ENCODE measurements at regions not wholly inside any gene's neighbourhood (a gene's known extent, or its start where the extent isn't known, plus 50 kb on each side); places are given as distances from the start of the nearest gene placed in this dataset.

DNA sequence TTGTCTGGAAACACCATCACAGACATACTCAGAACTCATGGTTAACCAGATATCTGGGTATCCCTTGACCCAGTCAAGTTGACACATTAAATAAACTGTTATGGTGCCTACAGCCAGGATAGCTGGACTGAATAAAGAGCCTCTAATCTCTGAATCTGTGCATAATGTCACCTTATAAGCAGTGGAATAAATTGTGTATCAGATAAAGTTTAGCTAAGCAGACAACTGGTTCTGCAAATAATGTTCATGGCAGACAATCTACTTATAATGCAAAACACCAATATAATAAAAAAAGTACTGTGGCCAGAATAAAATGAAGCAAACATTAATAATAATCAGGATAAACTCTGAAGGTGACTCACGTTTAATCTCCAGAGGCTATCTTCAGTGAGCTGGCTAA is 628.5 kb upstream of the FAT3 start:
- H3K9me3 Mint-ChIP-seq: peaks cover 7% of the 10 kb centered on the region
- POLR2A ChIA-PET: no interaction called here
- DNase-seq (no peak), ATAC-seq (ENCODE audit: low read depth) (no peak)
- H3K27ac Mint-ChIP-seq: no peak overlapping the region
- no peak overlapping the region for H3K4me3 Mint-ChIP-seq
- no peaks in the 10 kb centered on the region for H3K36me3 Mint-ChIP-seq
- H3K27me3 Mint-ChIP-seq: no peaks in the 10 kb centered on the region
- no peaks in the 10 kb centered on the region for H3K4me1 Mint-ChIP-seq

DNA sequence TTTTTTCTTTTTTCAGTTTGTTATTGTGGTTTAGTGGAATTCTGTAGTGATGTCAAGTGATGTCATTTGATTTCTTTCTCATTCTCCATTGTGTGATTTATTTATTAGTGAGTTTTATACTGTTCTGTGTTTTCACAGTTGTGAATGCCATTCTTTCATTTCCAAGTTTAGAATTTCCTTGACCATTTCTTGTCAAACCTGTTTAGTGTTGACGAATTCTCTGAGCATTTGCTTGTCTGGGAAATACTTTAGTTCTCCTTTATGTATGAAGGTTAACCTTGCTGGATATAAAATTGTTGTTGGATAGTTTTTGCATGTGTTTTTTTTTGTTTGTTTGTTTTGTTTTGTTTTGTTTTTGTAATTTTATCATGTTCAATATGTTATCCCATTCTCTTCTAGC is 633.6 kb upstream of the FAT3 start:
- Mint-ChIP-seq H3K9me3 (peaks cover 11% of the 10 kb centered on the region), H3K27me3 (no peaks in the 10 kb centered on the region), H3K4me3 (no peak overlapping the region), H3K27ac (no peak overlapping the region), H3K36me3 (no peaks in the 10 kb centered on the region), H3K4me1 (no peaks in the 10 kb centered on the region)
- POLR2A ChIA-PET: no interaction called here
- DNase-seq (no peak), ATAC-seq (ENCODE audit: low read depth) (no peak)

DNA sequence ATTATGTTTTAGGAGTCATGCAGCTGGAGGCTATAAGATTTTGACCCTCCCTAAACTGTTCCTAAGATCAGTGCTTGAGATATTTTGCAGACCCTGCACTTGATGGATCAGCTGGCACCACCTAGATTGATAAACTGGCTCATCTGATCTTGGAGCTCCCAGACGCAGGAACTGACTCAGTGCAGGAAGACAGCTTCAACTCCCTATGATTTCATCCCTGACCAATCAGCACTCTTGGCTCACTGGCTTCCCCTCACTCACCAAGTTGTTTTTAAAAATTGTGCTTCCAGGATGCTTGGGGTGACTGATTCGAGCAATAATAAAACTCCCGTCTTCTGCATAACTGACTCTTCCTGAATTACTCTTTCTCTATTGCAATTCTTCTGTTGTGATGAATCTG is 637.5 kb upstream of the FAT3 start:
- no peaks in the 10 kb centered on the region for H3K36me3 Mint-ChIP-seq
- ATAC-seq (ENCODE audit: low read depth): no peak
- H3K27me3 Mint-ChIP-seq: no peaks in the 10 kb centered on the region
- DNase-seq: no peak
- peaks cover 13% of the 10 kb centered on the region for H3K9me3 Mint-ChIP-seq
- no peak overlapping the region for H3K4me3 Mint-ChIP-seq
- no peaks in the 10 kb centered on the region for H3K4me1 Mint-ChIP-seq
- H3K27ac Mint-ChIP-seq: no peak overlapping the region
- POLR2A ChIA-PET: no interaction called here

DNA sequence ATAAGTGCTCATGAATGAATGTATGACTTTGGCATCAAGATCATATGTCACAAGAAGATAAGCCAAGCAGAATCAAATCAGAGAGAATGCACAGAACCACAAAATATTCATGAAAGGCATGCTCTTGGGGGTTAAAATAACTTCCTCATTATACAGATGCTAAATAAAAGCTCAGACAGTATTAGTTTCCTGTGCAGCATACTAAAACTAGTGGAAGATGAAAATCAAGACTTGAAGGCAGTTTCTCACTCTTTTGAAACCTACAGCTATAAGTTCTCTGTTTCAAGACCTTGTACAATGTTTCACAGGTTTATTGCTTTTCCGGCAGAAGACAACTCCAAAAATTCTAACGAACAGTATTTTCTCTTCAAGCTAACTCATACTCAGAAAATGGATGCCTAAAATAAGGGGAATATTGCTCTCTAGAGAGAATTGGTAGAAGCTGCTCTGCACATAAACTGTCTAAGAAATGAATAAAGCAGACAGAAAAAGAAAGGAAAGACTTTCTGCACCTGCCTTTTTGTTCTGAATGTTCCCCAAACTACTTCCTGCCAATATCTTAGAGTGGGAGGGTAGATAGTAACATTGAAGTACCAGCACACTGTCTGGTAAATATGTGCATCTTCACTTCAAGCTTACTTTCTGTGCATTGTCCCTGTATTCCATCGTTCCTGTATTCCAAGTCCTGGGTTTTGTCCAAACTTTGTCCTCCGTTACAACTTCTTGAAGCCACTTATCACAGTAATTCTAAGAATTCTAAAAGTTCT is 639.4 kb upstream of the FAT3 start:
- no peaks in the 10 kb centered on the region for H3K4me1 Mint-ChIP-seq
- no peak for ATAC-seq (ENCODE audit: low read depth)
- POLR2A ChIA-PET: no interaction called here
- H3K36me3 Mint-ChIP-seq: no peaks in the 10 kb centered on the region
- peaks cover 11% of the 10 kb centered on the region for H3K9me3 Mint-ChIP-seq
- DNase-seq: no peak
- no peak overlapping the region for H3K27ac Mint-ChIP-seq
- no peaks in the 10 kb centered on the region for H3K27me3 Mint-ChIP-seq
- H3K4me3 Mint-ChIP-seq: no peak overlapping the region

DNA sequence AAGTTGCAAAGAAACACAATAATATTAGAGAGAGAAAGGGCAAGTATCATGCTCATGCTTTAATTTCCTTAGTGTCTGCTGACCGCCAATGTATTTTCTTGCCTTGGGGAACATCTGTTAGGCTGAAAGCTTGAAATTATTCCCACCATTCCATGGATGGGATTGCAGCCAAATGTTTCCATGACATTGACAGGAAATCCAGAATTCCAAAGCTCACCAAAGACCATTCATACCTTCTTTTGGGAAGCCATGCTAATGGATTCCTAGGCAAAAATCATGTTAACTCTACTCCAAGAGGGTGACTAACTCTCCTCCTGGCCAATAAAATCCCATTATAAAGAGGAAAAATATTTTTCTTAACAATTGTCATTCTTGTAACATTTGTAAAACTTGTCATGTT is 661.4 kb upstream of the FAT3 start:
- POLR2A ChIA-PET: no interaction called here
- ATAC-seq (ENCODE audit: low read depth) (no peak), DNase-seq (no peak)
- H3K27me3 Mint-ChIP-seq: no peaks in the 10 kb centered on the region
- H3K4me1 Mint-ChIP-seq: no peaks in the 10 kb centered on the region
- H3K9me3 Mint-ChIP-seq: peaks cover 3% of the 10 kb centered on the region
- no peak overlapping the region for H3K27ac Mint-ChIP-seq
- no peak overlapping the region for H3K4me3 Mint-ChIP-seq
- no peaks in the 10 kb centered on the region for H3K36me3 Mint-ChIP-seq

DNA sequence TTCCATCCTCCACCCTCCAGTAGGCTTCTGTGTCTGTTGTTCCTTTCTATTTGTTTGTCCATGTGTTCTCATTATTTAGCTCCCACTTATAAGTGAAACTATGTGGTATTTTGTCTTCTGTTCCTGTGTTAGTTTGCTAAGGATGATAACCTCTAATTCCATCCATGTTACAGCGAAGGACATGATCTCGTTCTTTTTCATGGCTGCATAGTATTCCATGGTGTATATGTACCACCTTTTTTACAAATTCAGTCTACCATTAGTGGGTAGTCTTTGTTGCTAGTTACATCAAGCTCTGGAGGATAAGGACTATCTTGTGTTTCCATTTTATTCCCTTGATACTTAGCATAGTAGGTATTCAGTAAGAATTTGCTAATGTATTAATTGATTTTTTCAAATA is 664.2 kb upstream of the FAT3 start:
- no peak overlapping the region for H3K4me3 Mint-ChIP-seq
- DNase-seq (no peak), ATAC-seq (ENCODE audit: low read depth) (no peak)
- POLR2A ChIA-PET: no interaction called here
- H3K27me3 Mint-ChIP-seq: no peaks in the 10 kb centered on the region
- peaks cover 6% of the 10 kb centered on the region for H3K9me3 Mint-ChIP-seq
- no peaks in the 10 kb centered on the region for H3K36me3 Mint-ChIP-seq
- H3K4me1 Mint-ChIP-seq: no peaks in the 10 kb centered on the region
- no peak overlapping the region for H3K27ac Mint-ChIP-seq

DNA sequence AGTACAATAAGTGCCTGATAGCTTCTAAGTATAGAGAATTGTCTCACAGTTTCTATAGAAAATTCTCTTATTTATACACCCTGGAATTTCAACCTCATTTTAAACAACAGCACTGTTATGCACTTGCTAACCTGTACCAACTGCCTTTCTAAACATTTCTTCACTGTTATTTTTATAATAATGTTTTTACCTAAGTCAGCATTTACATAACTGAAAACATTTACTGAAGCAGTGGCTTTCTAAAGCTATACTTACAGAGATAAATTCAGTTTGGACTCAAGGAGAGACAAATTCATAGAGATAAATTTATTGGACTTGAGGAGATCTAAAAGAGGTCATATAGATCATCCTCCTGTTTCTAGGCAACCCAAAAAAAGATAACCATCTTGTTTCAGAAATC is 686.6 kb upstream of the FAT3 start:
- no peaks in the 10 kb centered on the region for H3K4me1 Mint-ChIP-seq
- no peaks in the 10 kb centered on the region for H3K27me3 Mint-ChIP-seq
- no peak overlapping the region for H3K27ac Mint-ChIP-seq
- DNase-seq (no peak), ATAC-seq (ENCODE audit: low read depth) (no peak)
- no peak overlapping the region for H3K4me3 Mint-ChIP-seq
- no peaks in the 10 kb centered on the region for H3K36me3 Mint-ChIP-seq
- H3K9me3 Mint-ChIP-seq: peaks cover 6% of the 10 kb centered on the region
- POLR2A ChIA-PET: no interaction called here

DNA sequence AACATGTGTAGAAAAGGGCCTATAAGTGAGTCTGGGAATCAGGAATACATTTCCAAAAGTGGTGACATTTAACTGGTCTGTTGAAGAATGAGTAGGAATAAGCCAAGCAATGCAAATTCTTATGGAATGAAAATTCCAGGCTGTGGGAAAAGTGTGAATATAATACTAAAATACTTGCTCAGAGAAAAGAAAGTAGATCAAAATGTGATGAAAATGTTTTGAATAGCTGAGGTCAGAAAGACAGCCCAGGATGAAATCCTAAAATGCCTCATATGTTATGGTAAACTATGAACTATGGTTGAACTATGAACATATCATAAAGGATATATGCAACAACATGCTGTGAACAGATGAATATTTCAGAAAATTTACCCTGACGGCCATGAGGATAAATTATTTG is 688.3 kb upstream of the FAT3 start:
- Mint-ChIP-seq H3K9me3 (peaks cover 6% of the 10 kb centered on the region), H3K27me3 (no peaks in the 10 kb centered on the region), H3K4me3 (no peak overlapping the region), H3K36me3 (no peaks in the 10 kb centered on the region), H3K4me1 (no peaks in the 10 kb centered on the region), H3K27ac (no peak overlapping the region)
- DNase-seq (no peak), ATAC-seq (ENCODE audit: low read depth) (no peak)
- POLR2A ChIA-PET: no interaction called here

DNA sequence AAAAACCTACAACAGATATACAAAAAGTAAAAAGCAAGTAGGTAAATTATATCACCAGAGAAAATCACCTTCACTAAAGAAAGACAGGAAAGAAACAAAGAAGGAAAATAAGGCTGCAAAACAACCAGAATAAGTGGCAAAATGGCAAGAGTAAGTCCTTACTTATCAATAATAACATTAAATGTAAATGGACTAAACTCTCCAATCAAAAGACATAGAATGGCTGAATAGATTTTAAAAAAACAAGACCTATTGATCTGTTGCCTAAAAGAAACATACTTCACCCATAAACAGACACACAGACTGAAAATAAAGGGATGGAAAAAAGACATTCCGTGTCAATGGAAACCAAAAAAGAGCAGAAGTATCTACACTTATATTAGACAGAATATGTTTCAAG is 695.7 kb upstream of the FAT3 start:
- Mint-ChIP-seq H3K4me1 (no peaks in the 10 kb centered on the region), H3K27me3 (no peaks in the 10 kb centered on the region), H3K36me3 (no peaks in the 10 kb centered on the region), H3K9me3 (peaks cover 10% of the 10 kb centered on the region), H3K27ac (no peak overlapping the region), H3K4me3 (no peak overlapping the region)
- no peak for ATAC-seq (ENCODE audit: low read depth)
- DNase-seq: no peak
- POLR2A ChIA-PET: no interaction called here

DNA sequence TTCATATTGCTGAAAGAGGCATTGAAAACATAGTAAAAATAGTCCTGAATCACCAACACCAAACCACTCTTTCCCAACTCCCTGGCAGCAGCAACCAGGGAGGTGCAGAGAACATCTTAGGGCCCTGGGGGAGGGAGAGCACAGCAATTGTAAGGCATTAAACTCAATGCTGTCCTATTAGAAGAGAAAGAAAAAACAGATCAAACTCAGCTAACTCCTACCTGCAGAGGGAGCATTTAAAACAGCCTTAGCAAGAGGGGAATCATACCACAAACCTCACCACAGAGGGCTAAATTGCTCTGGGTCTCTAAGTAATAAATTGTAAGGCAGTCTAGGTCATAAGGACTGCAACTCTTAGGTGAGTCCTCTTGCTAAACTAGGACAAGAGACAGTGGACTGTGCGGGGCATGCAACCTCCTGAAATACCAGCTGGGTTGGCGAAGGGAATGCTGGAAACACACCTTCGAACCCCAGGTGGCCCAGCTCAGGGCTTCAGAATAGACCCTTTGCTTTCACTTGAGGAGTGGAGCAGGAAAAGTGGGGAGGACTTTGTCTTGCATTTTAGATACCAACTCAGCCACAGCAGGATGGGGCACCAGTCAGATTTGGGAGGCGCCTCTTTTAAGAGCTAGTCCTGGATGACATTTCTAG is 697.1 kb upstream of the FAT3 start:
- POLR2A ChIA-PET: no interaction called here
- Mint-ChIP-seq H3K36me3 (no peaks in the 10 kb centered on the region), H3K27ac (no peak overlapping the region), H3K4me3 (no peak overlapping the region), H3K4me1 (no peaks in the 10 kb centered on the region), H3K27me3 (no peaks in the 10 kb centered on the region), H3K9me3 (peaks cover 9% of the 10 kb centered on the region)
- DNase-seq: no peak
- ATAC-seq (ENCODE audit: low read depth): no peak

DNA sequence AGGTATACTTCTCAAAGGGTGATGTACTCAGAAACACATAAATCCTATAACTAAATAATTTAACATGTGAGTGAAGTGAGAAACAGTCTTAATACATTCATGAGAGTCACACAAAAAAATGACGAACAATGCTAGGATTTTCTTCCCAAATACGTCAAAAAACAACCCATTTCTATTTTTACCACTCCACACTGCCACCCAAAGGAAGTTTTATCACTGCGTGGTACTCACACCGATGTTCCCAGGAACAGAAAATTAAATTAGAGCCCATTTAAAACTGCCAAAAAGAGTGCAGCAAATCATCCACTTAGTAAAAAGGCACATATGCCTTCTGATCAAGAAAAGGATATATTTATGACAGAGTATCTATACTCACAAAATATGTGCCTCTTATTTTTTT is 710.9 kb upstream of the FAT3 start:
- ATAC-seq (ENCODE audit: low read depth) (no peak), DNase-seq (no peak)
- Mint-ChIP-seq H3K9me3 (peaks cover 2% of the 10 kb centered on the region), H3K27ac (no peak overlapping the region), H3K36me3 (no peaks in the 10 kb centered on the region), H3K4me3 (no peak overlapping the region), H3K27me3 (no peaks in the 10 kb centered on the region), H3K4me1 (no peaks in the 10 kb centered on the region)
- POLR2A ChIA-PET: no interaction called here

DNA sequence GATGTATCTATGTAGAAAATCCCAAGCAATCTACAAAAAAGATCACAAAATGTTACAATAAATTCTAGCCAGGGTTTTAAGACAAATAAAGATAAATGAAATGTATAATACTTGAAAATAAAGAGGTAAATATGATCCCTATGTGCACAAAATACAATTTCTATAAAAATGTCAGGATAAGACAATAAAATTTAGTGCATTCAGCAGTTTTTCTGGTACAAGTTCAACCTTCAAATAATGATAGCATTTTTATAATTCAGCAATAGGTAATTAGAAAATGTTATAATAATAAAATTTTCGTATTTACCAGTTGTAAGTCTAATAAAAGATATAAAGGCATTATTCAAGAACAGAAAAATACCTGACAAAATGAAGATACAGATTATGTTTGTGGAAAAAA is 726.8 kb upstream of the FAT3 start:
- H3K27ac Mint-ChIP-seq: no peak overlapping the region
- DNase-seq (no peak), ATAC-seq (ENCODE audit: low read depth) (no peak)
- H3K4me1 Mint-ChIP-seq: no peaks in the 10 kb centered on the region
- no peak overlapping the region for H3K4me3 Mint-ChIP-seq
- H3K9me3 Mint-ChIP-seq: no peaks in the 10 kb centered on the region
- no peaks in the 10 kb centered on the region for H3K27me3 Mint-ChIP-seq
- POLR2A ChIA-PET: no interaction called here
- no peaks in the 10 kb centered on the region for H3K36me3 Mint-ChIP-seq

DNA sequence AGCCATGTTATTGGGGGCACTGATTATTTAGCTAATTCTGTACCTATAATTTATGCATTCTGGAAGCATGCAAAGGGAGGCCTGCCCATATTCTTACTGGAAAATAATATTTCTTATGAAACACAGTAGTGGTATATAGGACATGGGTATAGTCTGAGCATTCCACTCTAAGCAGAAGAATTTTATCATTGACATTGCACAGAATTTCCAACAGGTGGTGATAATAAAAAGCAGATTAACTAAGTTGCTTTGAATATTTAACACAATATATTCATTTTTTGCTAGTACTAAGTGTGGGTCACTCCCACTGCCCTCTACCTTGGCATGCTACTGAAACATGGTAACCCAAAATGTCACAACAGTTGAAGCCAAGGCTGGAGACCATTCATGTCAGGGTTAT is 728.8 kb upstream of the FAT3 start:
- H3K27me3 Mint-ChIP-seq: no peaks in the 10 kb centered on the region
- no peak overlapping the region for H3K27ac Mint-ChIP-seq
- no peak overlapping the region for H3K4me3 Mint-ChIP-seq
- H3K4me1 Mint-ChIP-seq: no peaks in the 10 kb centered on the region
- no peaks in the 10 kb centered on the region for H3K36me3 Mint-ChIP-seq
- ATAC-seq (ENCODE audit: low read depth): no peak
- no peak for DNase-seq
- POLR2A ChIA-PET: no interaction called here
- H3K9me3 Mint-ChIP-seq: no peaks in the 10 kb centered on the region

DNA sequence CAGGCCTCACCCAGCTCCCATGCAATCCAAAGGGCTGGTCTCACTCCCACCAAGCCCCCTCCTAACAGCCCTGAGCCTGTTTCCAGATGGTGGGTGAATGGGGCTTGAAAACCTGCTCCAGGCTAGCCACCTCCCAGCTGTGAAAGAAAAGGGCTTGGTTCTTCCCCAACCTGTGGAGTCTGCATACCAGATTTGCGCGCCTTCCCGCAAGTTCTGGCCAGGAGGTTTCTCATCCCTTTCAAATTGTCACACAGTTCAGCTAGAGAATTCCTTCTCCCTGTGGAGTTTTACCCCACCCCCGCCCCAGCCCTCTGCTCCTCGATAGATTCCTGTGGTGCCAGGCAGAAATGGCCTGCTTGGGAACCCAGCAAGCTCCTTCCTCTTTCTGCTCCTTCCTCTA is 734.6 kb upstream of the FAT3 start:
- ATAC-seq (ENCODE audit: low read depth): no peak

More for the DNA sequence above, 734.6 kb upstream of the FAT3 start:
- Mint-ChIP-seq H3K9me3 (peaks cover 8% of the 10 kb centered on the region), H3K27me3 (no peaks in the 10 kb centered on the region), H3K27ac (no peak overlapping the region), H3K36me3 (no peaks in the 10 kb centered on the region), H3K4me1 (no peaks in the 10 kb centered on the region), H3K4me3 (no peak overlapping the region)
- POLR2A ChIA-PET: no interaction called here
- no peak for DNase-seq

All from activated naive CD8-positive, alpha-beta T cell treated with anti-CD3 and anti-CD28 coated beads, Interleukin-2, amount 10 ng/mL, durations not matched to agents 7 days and 5 days (primary cell).